Chondrocyte (in vitro differentiated cells): ENCODE measurements at regions not wholly inside any gene's neighbourhood (a gene's known extent, or its start where the extent isn't known, plus 50 kb on each side); places are given as distances from the start of the nearest gene placed in this dataset.
"Not testable (repeated sequence)": the region's sequence is repeated elsewhere in the genome, so short reads cannot be mapped to it uniquely, and the experiment has no call there.

Experiments used
- DNase-seq: peaks from one replicate; pipeline ENCODE4 v3.0.0; 2021; ENCODE audit warnings: mixed read lengths, low spot score
- H3K27ac Mint-ChIP-seq: one replicate; pipeline ENCODE4 v1.8.0; 2021; ENCODE audit warnings: mild to moderate bottlenecking, moderate library complexity, mixed read lengths; ENCODE audit not compliant: unreplicated experiment
- H3K27me3 Mint-ChIP-seq: 2 replicates; pipeline ENCODE4 v1.8.0; 2021; ENCODE audit warnings: low read depth, mixed read lengths
- H3K36me3 Mint-ChIP-seq: 2 replicates; pipeline ENCODE4 v1.8.0; 2021; ENCODE audit warnings: low read depth, mixed read lengths
- H3K4me1 Mint-ChIP-seq: 2 replicates; pipeline ENCODE4 v1.8.0; 2021; ENCODE audit warnings: low read depth, mild to moderate bottlenecking, mixed read lengths
- H3K4me3 Mint-ChIP-seq: one replicate; pipeline ENCODE4 v1.8.0; 2021; ENCODE audit warnings: mild to moderate bottlenecking, moderate library complexity, mixed read lengths; ENCODE audit not compliant: unreplicated experiment
- H3K9me3 Mint-ChIP-seq: 2 replicates; pipeline ENCODE4 v1.8.0; 2021; ENCODE audit warnings: low read depth, mixed read lengths
- CTCF ChIP-seq: fragments of 200-600 bp; sonication (generic); IDR thresholded peaks from 2 replicates; pipeline ENCODE4 v1.5.0; 2021; ENCODE audit warnings: antibody characterized with exemption, mild to moderate bottlenecking, moderate library complexity

GRCh38 chr3:166582236-166582635 lies 745.0 kb upstream of the BCHE start:
- H3K36me3 Mint-ChIP-seq, result no peaks in the 10 kb centered on the region
- no peak for DNase-seq
- TF ChIP-seq CTCF, result no peak
- no peaks in the 10 kb centered on the region for H3K27me3 Mint-ChIP-seq
- no peak overlapping the region for H3K4me3 Mint-ChIP-seq
- H3K9me3 Mint-ChIP-seq, result peaks cover 5% of the 10 kb centered on the region
- H3K27ac Mint-ChIP-seq, result no peak overlapping the region
- H3K4me1 Mint-ChIP-seq, result no peaks in the 10 kb centered on the region

DNA sequence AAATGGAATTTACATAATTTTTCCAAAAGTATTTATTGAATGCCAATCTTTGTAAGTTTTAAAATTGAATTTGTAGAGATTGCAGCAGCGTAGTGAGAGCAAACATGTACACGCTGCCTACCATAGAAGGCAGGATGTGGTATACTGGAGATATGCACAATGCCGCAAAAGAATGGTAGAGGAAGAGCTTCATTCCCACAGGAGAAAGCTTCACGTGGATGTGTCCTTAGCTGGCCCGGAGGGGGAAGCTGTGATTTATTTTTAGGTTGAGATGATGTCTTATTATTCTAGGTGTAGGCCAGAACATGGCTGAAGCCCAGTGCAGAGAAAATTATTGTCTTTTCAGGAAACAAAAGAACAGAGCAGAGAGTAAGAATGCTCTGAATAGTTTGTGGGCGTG lies 743.3 kb upstream of the BCHE start:
- no peaks in the 10 kb centered on the region for H3K4me1 Mint-ChIP-seq
- TF ChIP-seq CTCF, result no peak
- H3K27ac Mint-ChIP-seq, result no peak overlapping the region
- H3K27me3 Mint-ChIP-seq, result no peaks in the 10 kb centered on the region
- H3K4me3 Mint-ChIP-seq, result no peak overlapping the region
- no peak for DNase-seq
- peaks cover 5% of the 10 kb centered on the region for H3K9me3 Mint-ChIP-seq
- no peaks in the 10 kb centered on the region for H3K36me3 Mint-ChIP-seq

DNA sequence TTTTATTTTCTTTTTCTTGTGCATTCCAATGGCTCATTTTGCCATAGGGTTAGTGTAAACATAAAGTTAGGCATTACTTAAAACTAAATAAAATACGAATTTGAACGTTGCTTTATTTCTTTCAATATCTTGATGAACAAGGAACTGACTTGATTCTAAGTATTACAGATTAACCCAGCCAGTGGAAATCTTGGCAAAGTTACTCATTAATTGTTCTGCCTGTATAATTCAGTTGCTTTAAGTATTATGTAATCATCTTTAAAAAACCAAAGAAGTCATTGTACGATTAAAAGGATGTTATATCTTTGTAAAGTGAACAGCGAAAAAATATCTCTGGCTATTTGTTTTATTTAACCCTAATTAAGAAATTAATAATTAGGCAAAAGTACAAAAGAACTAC lies 737.9 kb upstream of the BCHE start:
- no peak for DNase-seq
- no peak overlapping the region for H3K4me3 Mint-ChIP-seq
- H3K9me3 Mint-ChIP-seq, result peaks cover 4% of the 10 kb centered on the region
- H3K4me1 Mint-ChIP-seq, result no peaks in the 10 kb centered on the region
- no peaks in the 10 kb centered on the region for H3K36me3 Mint-ChIP-seq
- peaks cover under 1% of the 10 kb centered on the region for H3K27me3 Mint-ChIP-seq
- H3K27ac Mint-ChIP-seq, result no peak overlapping the region
- TF ChIP-seq CTCF, result no peak

DNA sequence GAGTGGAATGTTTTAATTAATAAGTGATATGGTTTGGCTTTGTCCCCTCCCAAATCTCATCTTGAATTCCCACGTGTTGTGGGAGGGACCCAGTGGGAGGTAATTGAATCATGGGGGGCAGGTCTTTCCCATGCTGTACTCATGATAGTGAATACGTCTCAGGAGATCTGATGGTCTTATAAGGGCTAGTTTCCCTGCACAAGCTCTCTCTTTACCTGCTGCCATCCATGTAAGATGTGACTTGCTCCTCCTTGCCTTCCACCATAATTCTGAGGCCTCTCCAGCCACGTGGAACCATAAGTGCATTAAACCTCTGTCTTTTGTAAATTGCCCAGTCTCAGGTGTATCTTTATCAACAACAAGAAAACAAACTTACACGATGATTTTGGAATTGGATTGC lies 734.5 kb upstream of the BCHE start:
- not testable (repeated sequence) for H3K27ac Mint-ChIP-seq, DNase-seq, H3K9me3 Mint-ChIP-seq, H3K36me3 Mint-ChIP-seq, H3K27me3 Mint-ChIP-seq, H3K4me3 Mint-ChIP-seq, H3K4me1 Mint-ChIP-seq

- Mint-ChIP-seq H3K4me3 (no peak overlapping the region), H3K36me3 (no peaks in the 10 kb centered on the region), H3K4me1 (no peaks in the 10 kb centered on the region), H3K9me3 (peaks cover 4% of the 10 kb centered on the region), H3K27me3 (peaks cover 6% of the 10 kb centered on the region), H3K27ac (no peak overlapping the region)
- TF ChIP-seq CTCF, result no peak
- no peak for DNase-seq
Measured at GRCh38 chr3:166570102-166570501, 732.9 kb upstream of the BCHE start.

- Mint-ChIP-seq H3K9me3 (peaks cover 4% of the 10 kb centered on the region), H3K27ac (no peak overlapping the region), H3K4me3 (no peak overlapping the region), H3K36me3 (no peaks in the 10 kb centered on the region), H3K27me3 (peaks cover 7% of the 10 kb centered on the region), H3K4me1 (no peaks in the 10 kb centered on the region)
- no peak for TF ChIP-seq CTCF
- DNase-seq, result no peak
Measured at GRCh38 chr3:166569589-166569988, 732.4 kb upstream of the BCHE start.
